ENCODE measurements at regions not wholly inside any gene's neighbourhood (a gene's known extent, or its start where the extent isn't known, plus 50 kb on each side); places are given as distances from the start of the nearest gene placed in this dataset.
"Not testable (repeated sequence)": the region's sequence is repeated elsewhere in the genome, so short reads cannot be mapped to it uniquely, and the experiment has no call there.

DNA sequence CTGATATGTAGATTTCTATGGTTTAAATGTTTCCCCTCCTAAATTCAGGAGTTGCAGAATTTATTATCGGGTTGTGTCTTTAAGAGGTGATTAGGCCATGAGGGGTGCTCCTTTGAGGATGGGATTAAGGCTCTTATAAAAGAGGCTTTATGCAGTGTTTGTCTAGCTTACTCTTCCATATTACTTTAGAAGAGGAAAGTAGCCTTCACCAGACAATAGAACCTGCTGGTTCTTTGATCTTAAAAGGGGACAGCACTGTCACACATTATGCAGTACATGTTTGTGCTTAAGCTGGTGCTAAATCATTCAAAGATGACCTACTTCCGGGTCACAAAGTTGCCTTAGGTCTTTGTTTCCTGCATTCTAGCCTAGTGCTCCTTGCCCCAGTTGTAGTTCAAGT is 81.0 kb downstream of the CPXCR1 start:
- no peak overlapping the region for H3K4me3 ChIP-seq (ENCODE audit: control insufficient read depth, low read depth, low read length)
- TF ChIP-seq, protein P1, sequence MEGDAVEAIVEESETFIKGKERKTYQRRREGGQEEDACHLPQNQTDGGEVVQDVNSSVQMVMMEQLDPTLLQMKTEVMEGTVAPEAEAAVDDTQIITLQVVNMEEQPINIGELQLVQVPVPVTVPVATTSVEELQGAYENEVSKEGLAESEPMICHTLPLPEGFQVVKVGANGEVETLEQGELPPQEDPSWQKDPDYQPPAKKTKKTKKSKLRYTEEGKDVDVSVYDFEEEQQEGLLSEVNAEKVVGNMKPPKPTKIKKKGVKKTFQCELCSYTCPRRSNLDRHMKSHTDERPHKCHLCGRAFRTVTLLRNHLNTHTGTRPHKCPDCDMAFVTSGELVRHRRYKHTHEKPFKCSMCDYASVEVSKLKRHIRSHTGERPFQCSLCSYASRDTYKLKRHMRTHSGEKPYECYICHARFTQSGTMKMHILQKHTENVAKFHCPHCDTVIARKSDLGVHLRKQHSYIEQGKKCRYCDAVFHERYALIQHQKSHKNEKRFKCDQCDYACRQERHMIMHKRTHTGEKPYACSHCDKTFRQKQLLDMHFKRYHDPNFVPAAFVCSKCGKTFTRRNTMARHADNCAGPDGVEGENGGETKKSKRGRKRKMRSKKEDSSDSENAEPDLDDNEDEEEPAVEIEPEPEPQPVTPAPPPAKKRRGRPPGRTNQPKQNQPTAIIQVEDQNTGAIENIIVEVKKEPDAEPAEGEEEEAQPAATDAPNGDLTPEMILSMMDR (conservative IDR thresholded peaks at IDR 0.05; ENCODE audit: control insufficient read depth, insufficient read depth, low read depth, low read length): no peak
- no peak for DNase-seq (ENCODE audit: low read depth)

DNA sequence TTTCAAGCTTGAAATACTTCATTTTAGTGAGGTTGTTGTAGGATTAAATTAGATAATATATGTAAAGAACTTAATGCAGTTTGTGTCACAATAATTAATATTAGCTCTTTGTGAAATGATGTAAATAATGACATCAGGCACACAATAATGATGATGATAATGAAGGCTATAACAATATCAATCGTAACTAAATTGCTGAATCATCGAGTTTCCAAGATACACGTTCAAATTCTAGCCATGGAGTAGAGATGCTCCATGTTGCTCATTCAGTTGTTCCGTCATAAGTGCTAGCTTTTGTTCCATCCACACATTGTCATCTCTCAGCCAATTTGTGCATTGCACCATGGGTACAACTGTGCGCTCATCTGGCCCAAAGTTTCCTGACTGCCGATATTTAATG is 83.1 kb downstream of the CPXCR1 start:
- TF ChIP-seq, protein P1 (conservative IDR thresholded peaks at IDR 0.05; ENCODE audit: control insufficient read depth, insufficient read depth, low read depth, low read length): no peak
- DNase-seq (ENCODE audit: low read depth): no peak
- H3K4me3 ChIP-seq (ENCODE audit: control insufficient read depth, low read depth, low read length): no peak overlapping the region

- not testable (repeated sequence) for DNase-seq (ENCODE audit: low read depth); H3K4me3 ChIP-seq (ENCODE audit: control insufficient read depth, low read depth, low read length)
Observed at GRCh38 chrX:88837721-88838120, 90.7 kb downstream of the CPXCR1 start.

- no peak for DNase-seq (ENCODE audit: low read depth)
- TF ChIP-seq, protein P1 (conservative IDR thresholded peaks at IDR 0.05; ENCODE audit: control insufficient read depth, insufficient read depth, low read depth, low read length): no peak
- H3K4me3 ChIP-seq (ENCODE audit: control insufficient read depth, low read depth, low read length): no peak overlapping the region
Observed at GRCh38 chrX:88838392-88838791, 91.4 kb downstream of the CPXCR1 start.

- H3K4me3 ChIP-seq (ENCODE audit: control insufficient read depth, low read depth, low read length); DNase-seq (ENCODE audit: low read depth): not testable (repeated sequence)
Observed at GRCh38 chrX:88843841-88844240, 96.8 kb downstream of the CPXCR1 start.

DNA sequence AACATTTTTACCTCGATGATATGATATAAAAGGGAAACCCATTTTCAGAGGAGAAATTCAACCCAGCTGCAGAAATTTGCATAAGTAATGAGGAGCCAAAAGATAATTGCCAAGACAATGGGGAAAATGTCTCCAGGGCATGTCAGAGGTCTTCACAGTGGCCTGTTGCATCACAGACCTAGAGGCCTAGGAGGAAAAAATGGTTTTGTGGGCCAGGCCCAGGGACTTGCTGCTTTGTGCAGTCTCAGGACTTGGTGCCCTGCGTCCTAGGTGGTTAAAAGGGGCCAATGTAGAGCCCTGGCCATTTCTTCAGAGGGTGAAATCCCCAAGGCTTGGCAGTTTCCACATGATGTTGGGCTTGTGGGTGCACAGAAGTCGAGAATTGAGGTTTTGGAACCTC is 106.9 kb downstream of the CPXCR1 start:
- no peak overlapping the region for H3K4me3 ChIP-seq (ENCODE audit: control insufficient read depth, low read depth, low read length)
- TF ChIP-seq, protein P1 (conservative IDR thresholded peaks at IDR 0.05; ENCODE audit: control insufficient read depth, insufficient read depth, low read depth, low read length): no peak
- no peak for DNase-seq (ENCODE audit: low read depth)

GRCh38 chrX:88863726-88864125 is 116.7 kb downstream of the CPXCR1 start:
- no peak for DNase-seq (ENCODE audit: low read depth)
- H3K4me3 ChIP-seq (ENCODE audit: control insufficient read depth, low read depth, low read length): no peak overlapping the region
- TF ChIP-seq, protein P1 (conservative IDR thresholded peaks at IDR 0.05; ENCODE audit: control insufficient read depth, insufficient read depth, low read depth, low read length): no peak

DNA sequence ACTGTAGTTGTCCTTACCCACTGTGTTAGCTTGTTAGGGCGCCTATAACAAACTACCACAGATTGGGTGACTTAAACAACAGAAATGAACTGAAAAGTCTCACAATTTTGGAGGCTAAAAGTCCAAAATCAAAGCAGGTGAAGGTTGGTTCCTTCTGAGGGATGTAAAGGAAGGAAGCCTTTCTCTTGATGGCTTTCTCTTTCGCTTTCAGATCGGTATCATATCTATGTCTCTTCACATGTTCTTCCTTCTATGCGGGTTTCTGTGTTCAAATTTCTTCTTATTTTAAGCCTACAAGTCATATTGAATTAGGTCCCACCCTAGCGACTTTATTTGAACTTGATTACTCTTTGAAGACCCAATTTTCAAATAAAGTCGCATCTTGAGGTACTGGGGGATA is 118.6 kb downstream of the CPXCR1 start:
- no peak overlapping the region for H3K4me3 ChIP-seq (ENCODE audit: control insufficient read depth, low read depth, low read length)
- no peak for DNase-seq (ENCODE audit: low read depth)
- TF ChIP-seq, protein P1 (conservative IDR thresholded peaks at IDR 0.05; ENCODE audit: control insufficient read depth, insufficient read depth, low read depth, low read length): no peak
